ENCODE measurements at regions not wholly inside any gene's neighbourhood (a gene's known extent, or its start where the extent isn't known, plus 50 kb on each side); places are given as distances from the start of the nearest gene placed in this dataset.

DNA sequence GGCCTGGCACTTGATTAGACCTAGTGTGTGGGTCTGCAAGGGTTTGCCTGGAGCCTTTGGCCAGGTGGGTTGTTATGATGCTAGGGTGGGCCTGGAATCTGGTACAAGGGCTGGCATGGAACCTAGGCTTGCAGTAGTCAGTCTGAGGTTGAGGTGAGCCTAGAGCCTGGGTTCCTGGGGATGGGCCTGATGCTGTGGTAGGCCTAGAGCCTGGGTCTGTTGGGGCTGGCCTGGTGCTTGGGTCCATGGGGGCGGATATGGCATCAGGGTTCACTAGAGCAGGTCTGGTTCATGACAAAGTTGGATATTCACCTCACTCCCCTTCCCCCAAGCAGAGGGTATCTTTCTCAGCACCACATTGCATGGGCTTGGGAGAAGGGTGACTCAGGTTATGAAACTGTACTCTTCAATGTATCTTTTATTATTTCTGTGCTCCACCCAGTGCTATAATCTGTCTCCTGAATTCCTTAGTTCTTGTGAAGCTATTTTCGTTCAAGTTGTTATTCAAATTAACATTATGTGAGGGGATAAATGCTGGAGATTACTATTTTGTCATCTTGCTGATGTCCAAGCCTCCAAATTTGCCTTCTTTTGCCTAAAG, 274.4 kb downstream of the NFKBIZ start:
- no peak for DNase-seq

- no peak for DNase-seq
These were observed 275.0 kb downstream of the NFKBIZ start for GRCh38 chr3:102124282-102124681.

GRCh38 chr3:102124704-102125103, 275.4 kb downstream of the NFKBIZ start:
- DNase-seq, result no peak

- DNase-seq, result no peak
These were observed 276.1 kb downstream of the NFKBIZ start for GRCh38 chr3:102125197-102125993.

DNA sequence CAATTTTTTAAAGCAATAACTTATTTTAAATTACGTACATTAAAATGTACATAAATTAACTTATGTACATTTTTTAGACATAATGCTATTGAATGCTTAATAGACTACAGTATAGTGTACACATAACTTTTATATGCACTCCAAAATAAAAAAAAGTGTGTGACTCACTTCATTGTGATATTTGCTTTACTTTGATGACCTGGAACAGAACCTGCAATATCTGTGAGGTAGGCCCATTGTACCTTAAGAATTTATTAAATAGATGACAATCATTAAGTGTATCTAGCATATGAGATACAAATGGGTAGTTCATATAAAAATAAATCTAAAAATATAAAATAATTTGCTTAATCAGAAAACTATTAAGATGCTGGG, 276.7 kb downstream of the NFKBIZ start:
- DNase-seq, result no peak

GRCh38 chr3:102129760-102130608, 280.7 kb downstream of the NFKBIZ start:
- DNase-seq, result no peak

GRCh38 chr3:102132370-102132769, 283.1 kb downstream of the NFKBIZ start:
- DNase-seq, result no peak

DNA sequence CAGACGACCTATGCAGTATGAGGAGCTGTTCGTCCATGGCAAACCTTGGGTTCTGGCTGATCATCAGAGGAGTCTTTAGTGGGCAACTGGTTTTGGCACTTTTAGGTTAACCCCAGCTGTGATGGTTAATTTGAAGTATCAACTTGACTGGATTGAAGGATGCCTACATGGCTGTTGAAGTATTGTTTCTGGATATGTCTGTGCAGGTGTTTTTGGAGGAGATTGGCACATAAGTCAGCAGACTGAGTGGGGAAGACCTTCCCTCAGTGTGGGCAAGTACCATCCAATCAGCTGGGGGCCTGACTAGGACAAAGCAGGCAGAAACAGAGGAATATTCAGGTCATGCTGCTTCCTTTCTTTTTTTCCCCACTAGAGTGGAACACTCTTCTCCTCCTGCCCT, 284.1 kb downstream of the NFKBIZ start:
- no peak for DNase-seq

DNA sequence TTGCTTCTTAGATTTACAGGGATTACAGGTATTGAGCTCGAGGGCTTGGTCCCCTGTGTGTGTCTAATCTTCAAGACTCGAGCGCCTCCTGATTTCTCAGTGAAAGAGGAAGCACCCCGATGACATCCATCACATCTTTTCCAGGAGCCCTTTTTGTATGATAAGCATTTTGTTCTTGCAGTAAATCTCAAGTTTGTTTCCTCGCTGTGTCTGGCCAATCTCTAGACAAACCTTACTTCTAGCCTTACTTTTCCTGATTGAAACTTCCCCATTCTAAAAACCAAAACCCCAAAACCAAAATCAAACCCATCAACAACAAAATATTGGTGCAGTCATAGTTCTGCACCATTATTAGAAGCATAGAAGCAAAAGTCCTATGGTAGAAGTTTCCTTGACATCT, 286.0 kb downstream of the NFKBIZ start:
- DNase-seq, result no peak

DNA sequence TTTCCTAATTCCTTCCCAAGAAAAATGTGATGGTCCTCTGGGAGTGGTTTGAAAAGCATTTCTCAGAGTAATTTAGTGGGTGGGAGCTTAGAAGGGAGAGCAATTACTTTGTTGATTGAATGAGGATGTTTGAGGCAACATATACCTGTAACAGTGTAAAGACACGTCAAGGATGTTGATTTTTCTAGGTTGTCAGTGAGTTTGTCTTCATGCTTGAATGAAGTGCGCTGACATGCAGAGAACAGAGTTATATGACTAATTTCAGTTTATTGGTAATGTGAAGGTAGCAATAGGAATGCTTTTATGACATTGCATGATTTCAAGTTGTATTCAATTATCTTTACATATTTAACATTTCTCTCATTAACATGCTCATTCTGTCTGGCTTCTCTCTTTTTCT, 286.9 kb downstream of the NFKBIZ start:
- DNase-seq, result no peak

DNA sequence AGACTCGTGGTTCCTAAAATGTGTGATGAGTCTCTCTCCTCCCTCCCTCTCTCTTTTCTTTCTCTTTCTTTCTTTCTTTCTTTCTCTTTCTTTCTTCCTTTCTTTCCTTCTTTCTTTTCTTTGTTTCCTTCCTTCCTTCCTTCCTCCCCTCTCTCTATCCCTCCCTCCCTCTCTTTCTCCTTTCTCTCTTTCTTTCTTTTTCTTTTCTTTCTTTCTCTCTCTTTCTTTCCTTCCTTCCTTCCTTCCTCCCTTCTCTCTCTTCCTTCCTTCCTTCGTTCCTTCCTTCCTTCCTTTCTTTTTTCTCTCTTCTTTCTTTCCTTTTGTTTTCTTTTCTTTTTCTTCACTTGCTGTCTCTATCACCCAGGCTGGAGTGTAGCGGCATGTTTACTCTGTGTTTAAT, 290.8 kb downstream of the NFKBIZ start:
- no peak for DNase-seq

GRCh38 chr3:102141096-102141927, 292.0 kb downstream of the NFKBIZ start:
- no peak for DNase-seq

DNA sequence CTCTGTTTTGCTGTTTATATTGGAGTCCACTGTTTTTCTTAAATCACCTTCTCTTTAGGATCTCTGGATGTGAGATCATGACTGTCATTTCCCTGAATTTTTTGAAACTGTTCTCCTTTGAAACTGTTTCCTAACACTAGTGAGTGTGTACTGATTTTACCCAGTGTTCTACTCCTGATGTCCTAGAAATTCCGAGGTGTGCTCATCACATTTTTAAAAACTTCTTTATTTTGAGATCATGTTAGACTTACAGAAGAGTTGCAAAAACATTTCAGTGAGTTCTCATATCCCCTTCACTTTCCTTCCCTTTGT, 292.6 kb downstream of the NFKBIZ start:
- no peak for DNase-seq

GRCh38 chr3:102142379-102143060, 292.3 kb upstream of the ZPLD1 start:
- no peak for DNase-seq

- no peak for DNase-seq
These were observed 291.3 kb upstream of the ZPLD1 start for GRCh38 chr3:102143536-102143935.

GRCh38 chr3:102144063-102144462, 290.8 kb upstream of the ZPLD1 start:
- DNase-seq, result no peak

GRCh38 chr3:102148598-102149337, 286.0 kb upstream of the ZPLD1 start:
- no peak for DNase-seq

- no peak for DNase-seq
These were observed 282.9 kb upstream of the ZPLD1 start for GRCh38 chr3:102151935-102152334.

- no peak for DNase-seq
These were observed 278.4 kb upstream of the ZPLD1 start for GRCh38 chr3:102156426-102156825.

GRCh38 chr3:102158080-102158740, 276.6 kb upstream of the ZPLD1 start:
- DNase-seq, result no peak

GRCh38 chr3:102159810-102160451, 274.9 kb upstream of the ZPLD1 start:
- no peak for DNase-seq

All from NCI-H2171 treated with DMSO at 0.1 percent for 48 hours (cell line).